Activated CD4-positive, alpha-beta T cell treated with anti-CD3 and anti-CD28 coated beads, Interleukin-2, amount 10 ng/mL, durations not matched to agents 24 days and 14 days (primary cell): ENCODE measurements at regions not wholly inside any gene's neighbourhood (a gene's known extent, or its start where the extent isn't known, plus 50 kb on each side); places are given as distances from the start of the nearest gene placed in this dataset.
"Not testable (repeated sequence)": the region's sequence is repeated elsewhere in the genome, so short reads cannot be mapped to it uniquely, and the experiment has no call there.

Experiments
- DNase-seq: peaks from one replicate; pipeline ENCODE4 v3.0.0; 2022
- H3K27ac Mint-ChIP-seq: one replicate; pipeline ENCODE4 v1.8.0; 2022; ENCODE audit warnings: mild to moderate bottlenecking, mixed read lengths
- H3K27me3 Mint-ChIP-seq: one replicate; pipeline ENCODE4 v1.8.0; 2022; ENCODE audit warnings: mixed read lengths
- H3K36me3 Mint-ChIP-seq: one replicate; pipeline ENCODE4 v1.8.0; 2022; ENCODE audit warnings: low read depth, mild to moderate bottlenecking, mixed read lengths
- H3K4me1 Mint-ChIP-seq: one replicate; pipeline ENCODE4 v1.8.0; 2021; ENCODE audit warnings: mixed read lengths
- H3K4me3 Mint-ChIP-seq: one replicate; pipeline ENCODE4 v1.8.0; 2022; ENCODE audit warnings: mild to moderate bottlenecking, moderate library complexity, mixed read lengths
- H3K9me3 Mint-ChIP-seq: one replicate; pipeline ENCODE4 v1.8.0; 2021; ENCODE audit warnings: mixed read lengths
- intact Hi-C: fragments of 100-400 bp; cut with micrococcal nuclease; formaldehyde crosslinking; loops from one replicate; pipeline ENCODE4 v1.15.1; 2023

DNA sequence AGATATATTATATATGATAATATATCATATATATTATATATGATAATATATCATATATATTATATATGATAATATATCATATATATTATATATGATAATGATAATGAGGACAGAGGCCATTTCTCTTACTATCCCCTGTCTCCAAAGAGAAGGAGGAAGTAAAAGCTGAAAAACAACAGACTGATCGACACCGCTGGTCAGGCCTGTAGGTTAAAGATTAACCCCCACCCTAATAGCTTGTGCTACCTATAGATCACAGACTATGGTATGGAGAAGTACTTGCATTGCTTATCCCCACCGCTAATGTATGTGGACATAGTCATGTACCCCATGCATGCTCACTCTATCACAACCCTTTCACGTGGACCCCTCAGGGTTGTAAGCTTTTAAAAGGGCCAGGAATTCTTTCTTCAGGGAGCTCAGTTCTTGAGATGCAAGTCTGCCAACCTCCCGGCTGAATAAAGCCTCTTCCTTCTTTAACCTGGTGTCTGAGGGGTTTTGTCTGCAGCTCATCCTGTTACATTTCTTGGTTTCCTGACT is 786.1 kb upstream of the TMEM132C start:
- Mint-ChIP-seq H3K27me3 (no peaks in the 10 kb centered on the region), H3K27ac (no peak overlapping the region), H3K4me1 (peaks cover 6% of the 10 kb centered on the region), H3K9me3 (no peaks in the 10 kb centered on the region), H3K4me3 (no peak overlapping the region), H3K36me3 (no peaks in the 10 kb centered on the region)
- no peak for DNase-seq
- intact Hi-C loops: no loop called here

DNA sequence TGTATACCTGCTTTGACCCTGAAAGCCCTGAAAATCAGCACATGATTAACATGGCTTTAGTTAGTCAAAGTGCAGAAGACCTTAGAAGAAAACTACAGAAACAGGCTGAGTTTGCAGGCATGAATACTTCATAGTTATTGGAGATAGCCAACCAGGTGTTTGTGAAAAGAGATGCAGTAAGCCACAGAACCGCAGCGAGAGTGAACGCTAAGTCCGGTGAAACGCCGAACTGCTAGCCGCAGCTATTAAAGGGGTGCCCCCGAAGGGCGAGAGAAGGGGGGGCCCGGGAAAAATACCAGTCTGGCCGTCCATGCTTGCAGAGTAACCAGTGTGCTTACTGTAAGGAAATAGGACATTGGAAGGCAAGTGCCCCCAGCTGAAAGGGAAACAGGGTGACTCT is 784.0 kb upstream of the TMEM132C start:
- intact Hi-C loops: no loop called here
- no peak for DNase-seq
- no peak overlapping the region for H3K4me3 Mint-ChIP-seq
- H3K4me1 Mint-ChIP-seq: peaks cover 7% of the 10 kb centered on the region
- no peaks in the 10 kb centered on the region for H3K27me3 Mint-ChIP-seq
- no peaks in the 10 kb centered on the region for H3K9me3 Mint-ChIP-seq
- no peaks in the 10 kb centered on the region for H3K36me3 Mint-ChIP-seq
- no peak overlapping the region for H3K27ac Mint-ChIP-seq

GRCh38 chr12:127485528-127485927 is 781.4 kb upstream of the TMEM132C start:
- Mint-ChIP-seq H3K4me3 (no peak overlapping the region), H3K36me3 (no peaks in the 10 kb centered on the region), H3K9me3 (no peaks in the 10 kb centered on the region), H3K4me1 (peaks cover 7% of the 10 kb centered on the region), H3K27me3 (no peaks in the 10 kb centered on the region), H3K27ac (no peak overlapping the region)
- intact Hi-C loops: loop anchor here (1.0 to 2.0 kb wide), 2 partner anchors 75 to 583 kb away; no protein-coding TSS in a partner anchor
- peak; percentile 81 for DNase-seq

- Mint-ChIP-seq H3K9me3 (no peaks in the 10 kb centered on the region), H3K36me3 (no peaks in the 10 kb centered on the region), H3K4me3 (no peak overlapping the region), H3K27me3 (no peaks in the 10 kb centered on the region), H3K4me1 (peaks cover 7% of the 10 kb centered on the region), H3K27ac (no peak overlapping the region)
- intact Hi-C loops: no loop called here
- DNase-seq: no peak
Observed at GRCh38 chr12:127487031-127487430, 779.9 kb upstream of the TMEM132C start.

- Mint-ChIP-seq H3K27ac (no peak overlapping the region), H3K36me3 (no peaks in the 10 kb centered on the region), H3K4me1 (peaks cover 10% of the 10 kb centered on the region), H3K4me3 (no peak overlapping the region), H3K27me3 (no peaks in the 10 kb centered on the region), H3K9me3 (no peaks in the 10 kb centered on the region)
- intact Hi-C loops: no loop called here
- no peak for DNase-seq
Observed at GRCh38 chr12:127489061-127489460, 777.9 kb upstream of the TMEM132C start.

GRCh38 chr12:127494961-127495915 is 771.7 kb upstream of the TMEM132C start:
- H3K9me3 Mint-ChIP-seq: no peaks in the 10 kb centered on the region
- H3K4me3 Mint-ChIP-seq: no peak overlapping the region
- no peak for DNase-seq
- no peak overlapping the region for H3K27ac Mint-ChIP-seq
- H3K27me3 Mint-ChIP-seq: no peaks in the 10 kb centered on the region
- intact Hi-C loops: no loop called here
- peaks cover 9% of the 10 kb centered on the region for H3K4me1 Mint-ChIP-seq
- no peaks in the 10 kb centered on the region for H3K36me3 Mint-ChIP-seq

GRCh38 chr12:127496255-127496654 is 770.7 kb upstream of the TMEM132C start:
- intact Hi-C loops: no loop called here
- H3K27me3 Mint-ChIP-seq: no peaks in the 10 kb centered on the region
- H3K9me3 Mint-ChIP-seq: peaks cover 7% of the 10 kb centered on the region
- peaks cover 9% of the 10 kb centered on the region for H3K4me1 Mint-ChIP-seq
- no peak overlapping the region for H3K4me3 Mint-ChIP-seq
- no peak overlapping the region for H3K27ac Mint-ChIP-seq
- no peaks in the 10 kb centered on the region for H3K36me3 Mint-ChIP-seq
- DNase-seq: no peak

GRCh38 chr12:127500512-127501035 is 766.4 kb upstream of the TMEM132C start:
- intact Hi-C loops: no loop called here
- Mint-ChIP-seq H3K4me1 (peaks cover 5% of the 10 kb centered on the region), H3K36me3 (no peaks in the 10 kb centered on the region), H3K4me3 (no peak overlapping the region), H3K27ac (no peak overlapping the region), H3K9me3 (peaks cover 15% of the 10 kb centered on the region), H3K27me3 (no peaks in the 10 kb centered on the region)
- DNase-seq: no peak

GRCh38 chr12:127501916-127502315 is 765.1 kb upstream of the TMEM132C start:
- intact Hi-C loops: no loop called here
- Mint-ChIP-seq H3K27me3 (no peaks in the 10 kb centered on the region), H3K36me3 (no peaks in the 10 kb centered on the region)

DNA sequence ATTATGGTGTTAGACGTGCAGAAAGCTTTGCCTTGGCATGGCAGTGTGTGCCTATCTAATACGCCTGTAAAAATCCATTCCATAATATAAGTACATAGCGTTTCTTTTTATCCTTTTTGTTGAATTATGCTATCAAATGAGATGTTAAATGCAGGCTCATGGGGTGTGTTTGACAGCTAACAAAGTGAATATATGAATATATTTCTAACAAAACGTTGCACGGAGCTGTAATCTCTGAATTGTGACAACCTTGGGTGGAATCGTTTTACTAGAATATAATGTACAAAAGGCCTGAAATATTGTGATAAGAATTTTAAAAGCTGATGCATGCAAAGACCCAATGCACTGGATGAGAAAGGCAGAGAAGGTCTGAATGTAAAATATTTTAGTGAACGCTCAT is 763.7 kb upstream of the TMEM132C start:
- DNase-seq: no peak
- intact Hi-C loops: no loop called here
- H3K4me3 Mint-ChIP-seq: no peak overlapping the region
- peaks cover 15% of the 10 kb centered on the region for H3K9me3 Mint-ChIP-seq
- H3K4me1 Mint-ChIP-seq: no peaks in the 10 kb centered on the region
- H3K36me3 Mint-ChIP-seq: no peaks in the 10 kb centered on the region
- no peaks in the 10 kb centered on the region for H3K27me3 Mint-ChIP-seq
- no peak overlapping the region for H3K27ac Mint-ChIP-seq

More at GRCh38 chr12:127501916-127502315, 765.1 kb upstream of the TMEM132C start:
- peaks cover 3% of the 10 kb centered on the region for H3K4me1 Mint-ChIP-seq
- no peak for DNase-seq
- H3K27ac Mint-ChIP-seq: no peak overlapping the region
- no peak overlapping the region for H3K4me3 Mint-ChIP-seq
- H3K9me3 Mint-ChIP-seq: peaks cover 15% of the 10 kb centered on the region

GRCh38 chr12:127503996-127504395 is 763.0 kb upstream of the TMEM132C start:
- H3K27me3 Mint-ChIP-seq, intact Hi-C loops, H3K27ac Mint-ChIP-seq, H3K4me3 Mint-ChIP-seq, H3K36me3 Mint-ChIP-seq, H3K4me1 Mint-ChIP-seq, DNase-seq: not testable (repeated sequence)
- H3K9me3 Mint-ChIP-seq: peaks cover 15% of the 10 kb centered on the region

DNA sequence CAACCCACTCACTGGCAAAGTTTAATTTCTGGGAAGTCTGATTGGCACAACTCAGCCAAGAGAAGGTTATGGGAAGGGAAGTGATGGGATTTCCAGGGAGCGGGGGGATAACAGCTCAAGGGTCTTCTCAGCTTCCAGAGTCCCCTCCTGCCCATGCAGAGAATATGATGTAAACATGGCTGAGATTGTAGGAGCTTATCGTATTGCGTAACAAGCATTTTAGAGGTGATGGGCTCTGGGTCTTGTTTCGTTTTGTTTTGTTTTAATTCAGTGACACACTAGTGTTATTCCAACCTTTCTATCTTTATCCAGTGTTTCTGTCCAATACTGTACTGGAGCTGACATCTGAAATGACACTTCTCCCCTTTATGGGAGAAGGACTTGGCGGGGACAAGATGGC is 762.1 kb upstream of the TMEM132C start:
- Mint-ChIP-seq H3K27me3 (no peaks in the 10 kb centered on the region), H3K27ac (no peak overlapping the region), H3K4me1 (peaks cover 9% of the 10 kb centered on the region), H3K9me3 (peaks cover 16% of the 10 kb centered on the region), H3K4me3 (no peak overlapping the region), H3K36me3 (no peaks in the 10 kb centered on the region)
- intact Hi-C loops: no loop called here
- no peak for DNase-seq

GRCh38 chr12:127507341-127507740 is 759.6 kb upstream of the TMEM132C start:
- Mint-ChIP-seq H3K4me1 (peaks cover 9% of the 10 kb centered on the region), H3K4me3 (no peak overlapping the region), H3K9me3 (peaks cover 17% of the 10 kb centered on the region), H3K27ac (no peak overlapping the region), H3K27me3 (no peaks in the 10 kb centered on the region), H3K36me3 (no peaks in the 10 kb centered on the region)
- no peak for DNase-seq
- intact Hi-C loops: no loop called here

GRCh38 chr12:127509066-127509778 is 757.7 kb upstream of the TMEM132C start:
- Mint-ChIP-seq H3K9me3 (peaks cover 15% of the 10 kb centered on the region), H3K27ac (no peak overlapping the region), H3K4me3 (no peak overlapping the region), H3K36me3 (no peaks in the 10 kb centered on the region), H3K4me1 (peaks cover 9% of the 10 kb centered on the region), H3K27me3 (peaks cover 1% of the 10 kb centered on the region)
- DNase-seq: no peak
- intact Hi-C loops: loop anchor here (1.0 kb wide), 1 partner anchor 50 kb away; no protein-coding TSS in a partner anchor
